Mesothelial cell of epicardium (in vitro differentiated cells): ENCODE measurements at regions not wholly inside any gene's neighbourhood (a gene's known extent, or its start where the extent isn't known, plus 50 kb on each side); places are given as distances from the start of the nearest gene placed in this dataset.
"Not testable (repeated sequence)": the region's sequence is repeated elsewhere in the genome, so short reads cannot be mapped to it uniquely, and the experiment has no call there.

Experiments
- DNase-seq, 2 experiments: peaks; one replicate each; pipeline ENCODE4 v3.0.0; 2021; ENCODE audit warnings: low spot score in 2 of 2; ENCODE audit not compliant: unreplicated experiment in 2 of 2
- H3K27ac Mint-ChIP-seq: 2 replicates; pipeline ENCODE4 v1.8.0; 2021; ENCODE audit warnings: mixed read lengths
- H3K27me3 Mint-ChIP-seq: 2 replicates; pipeline ENCODE4 v1.8.0; 2021; ENCODE audit warnings: low read depth, mixed read lengths
- H3K36me3 Mint-ChIP-seq: 2 replicates; pipeline ENCODE4 v1.8.0; 2021; ENCODE audit warnings: mixed read lengths
- H3K4me1 Mint-ChIP-seq: 2 replicates; pipeline ENCODE4 v1.8.0; 2021; ENCODE audit warnings: mixed read lengths
- H3K4me3 Mint-ChIP-seq: 2 replicates; pipeline ENCODE4 v1.8.0; 2021; ENCODE audit warnings: mild to moderate bottlenecking, moderate library complexity, mixed read lengths
- H3K9me3 Mint-ChIP-seq: 2 replicates; pipeline ENCODE4 v1.8.0; 2021; ENCODE audit warnings: mixed read lengths
- TF ChIP-seq, protein P1 (sequence below): fragments of 200-600 bp; sonication (generic); IDR thresholded peaks from one replicate; pipeline ENCODE4 v1.5.0; 2021; ENCODE audit warnings: antibody characterized with exemption; ENCODE audit not compliant: unreplicated experiment

DNA sequence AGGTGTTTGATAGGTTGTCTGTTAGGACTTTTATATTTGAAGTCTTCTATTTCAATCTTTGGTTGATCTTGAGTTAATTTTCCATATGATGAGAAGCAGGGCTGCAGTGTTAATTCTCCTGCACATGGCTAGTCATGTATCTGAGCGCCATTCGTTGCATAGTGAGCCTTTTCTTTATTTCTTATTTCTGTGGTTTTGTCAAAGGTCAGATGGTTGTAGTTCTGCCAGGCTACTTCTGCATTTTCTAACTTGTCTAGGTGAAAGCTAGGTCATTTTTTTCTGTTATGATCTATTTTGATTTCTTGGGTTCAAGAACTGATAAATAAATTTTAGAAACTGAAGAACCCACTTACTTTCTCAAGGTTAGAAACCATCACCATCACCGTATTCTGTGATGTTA, 56.7 kb downstream of the CCDC74A start:
- H3K4me1 Mint-ChIP-seq = no peaks in the 10 kb centered on the region
- TF ChIP-seq, protein P1, sequence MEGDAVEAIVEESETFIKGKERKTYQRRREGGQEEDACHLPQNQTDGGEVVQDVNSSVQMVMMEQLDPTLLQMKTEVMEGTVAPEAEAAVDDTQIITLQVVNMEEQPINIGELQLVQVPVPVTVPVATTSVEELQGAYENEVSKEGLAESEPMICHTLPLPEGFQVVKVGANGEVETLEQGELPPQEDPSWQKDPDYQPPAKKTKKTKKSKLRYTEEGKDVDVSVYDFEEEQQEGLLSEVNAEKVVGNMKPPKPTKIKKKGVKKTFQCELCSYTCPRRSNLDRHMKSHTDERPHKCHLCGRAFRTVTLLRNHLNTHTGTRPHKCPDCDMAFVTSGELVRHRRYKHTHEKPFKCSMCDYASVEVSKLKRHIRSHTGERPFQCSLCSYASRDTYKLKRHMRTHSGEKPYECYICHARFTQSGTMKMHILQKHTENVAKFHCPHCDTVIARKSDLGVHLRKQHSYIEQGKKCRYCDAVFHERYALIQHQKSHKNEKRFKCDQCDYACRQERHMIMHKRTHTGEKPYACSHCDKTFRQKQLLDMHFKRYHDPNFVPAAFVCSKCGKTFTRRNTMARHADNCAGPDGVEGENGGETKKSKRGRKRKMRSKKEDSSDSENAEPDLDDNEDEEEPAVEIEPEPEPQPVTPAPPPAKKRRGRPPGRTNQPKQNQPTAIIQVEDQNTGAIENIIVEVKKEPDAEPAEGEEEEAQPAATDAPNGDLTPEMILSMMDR = no peak
- peaks cover 51% of the 10 kb centered on the region for H3K27me3 Mint-ChIP-seq
- no peaks in the 10 kb centered on the region for H3K36me3 Mint-ChIP-seq
- DNase-seq = no peak
- H3K9me3 Mint-ChIP-seq = no peaks in the 10 kb centered on the region
- H3K4me3 Mint-ChIP-seq = no peak overlapping the region
- H3K27ac Mint-ChIP-seq = no peak overlapping the region

DNA sequence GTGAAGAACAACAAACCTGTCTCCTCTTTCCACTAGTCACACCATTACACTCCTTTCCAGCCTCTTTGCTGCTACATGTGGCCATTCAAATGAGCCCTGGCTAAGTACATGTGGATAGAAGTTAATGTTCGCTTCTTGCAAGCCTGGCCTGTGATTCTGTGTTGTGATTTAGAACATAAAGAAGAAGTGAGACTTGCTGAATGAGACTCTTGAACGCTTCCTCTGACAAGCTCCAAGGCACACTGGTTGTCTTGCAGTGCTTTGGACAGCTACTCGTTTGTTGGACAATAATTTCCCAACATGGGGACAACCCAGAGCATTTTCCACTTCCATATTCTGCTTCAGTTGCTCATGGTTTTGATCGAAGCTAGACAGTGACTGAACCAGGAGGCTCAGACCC, 57.3 kb downstream of the CCDC74A start:
- Mint-ChIP-seq H3K36me3 (no peaks in the 10 kb centered on the region), H3K27ac (no peak overlapping the region), H3K9me3 (no peaks in the 10 kb centered on the region), H3K27me3 (peaks cover 46% of the 10 kb centered on the region), H3K4me3 (no peak overlapping the region), H3K4me1 (no peaks in the 10 kb centered on the region)
- no peak for DNase-seq
- TF ChIP-seq, protein P1 = no peak

DNA sequence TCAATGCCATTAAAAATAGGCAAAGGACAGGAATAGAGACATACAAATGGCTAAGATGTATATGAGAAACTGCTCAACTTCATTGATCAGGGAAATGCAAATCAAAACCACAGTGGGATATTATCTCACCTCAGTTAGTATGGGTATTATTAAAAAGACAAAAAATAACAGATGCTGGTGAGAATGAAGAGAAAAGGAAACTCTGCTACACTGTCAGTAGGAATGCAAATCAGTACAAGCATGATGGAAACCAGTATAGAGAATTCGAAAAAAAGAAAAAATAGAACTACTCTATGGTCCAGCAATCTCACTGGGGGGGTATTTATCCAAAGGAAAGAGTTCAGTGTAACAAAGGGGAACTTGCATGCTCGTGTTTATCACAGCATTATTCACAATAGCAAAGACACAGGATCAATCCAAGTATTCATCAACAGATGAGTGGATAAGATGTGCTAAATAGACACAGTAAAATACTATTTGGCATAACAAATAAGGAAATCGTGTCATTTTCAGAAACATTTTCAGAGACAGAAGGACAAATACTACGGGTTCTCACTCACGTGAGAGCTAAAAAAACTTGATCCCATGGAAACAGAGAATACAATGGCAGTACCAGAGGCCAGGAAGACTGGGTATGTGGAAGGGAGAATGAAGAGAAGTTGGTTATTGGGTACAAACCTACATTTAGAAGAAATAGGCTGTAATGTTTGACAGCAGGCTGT, 60.6 kb downstream of the CCDC74A start:
- Mint-ChIP-seq H3K27ac (no peak overlapping the region), H3K4me3 (no peak overlapping the region), H3K4me1 (no peaks in the 10 kb centered on the region), H3K9me3 (no peaks in the 10 kb centered on the region), H3K27me3 (peaks cover 34% of the 10 kb centered on the region), H3K36me3 (no peaks in the 10 kb centered on the region)
- TF ChIP-seq, protein P1 = no peak
- no peak for DNase-seq

DNA sequence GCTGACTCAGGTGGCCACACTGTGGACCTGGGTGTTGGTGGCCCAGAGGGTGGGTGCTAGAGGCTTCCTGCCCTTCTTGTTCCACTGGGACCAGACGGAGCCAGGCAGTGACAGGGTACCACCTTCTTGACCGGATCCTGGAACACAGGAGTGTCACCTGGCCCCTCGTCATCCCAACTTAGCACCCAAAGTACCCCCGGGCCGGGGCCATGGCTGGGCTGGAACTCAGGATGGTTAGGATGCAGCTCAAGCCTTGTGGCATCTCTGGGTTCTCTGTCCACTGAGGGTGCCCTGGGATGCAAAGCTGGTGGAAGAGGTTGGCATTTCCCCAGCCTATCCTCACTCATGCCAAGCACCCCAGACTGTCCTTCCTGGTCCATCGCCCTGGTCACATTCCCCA, 61.4 kb downstream of the CCDC74A start:
- not testable (repeated sequence) for H3K27ac Mint-ChIP-seq, H3K4me1 Mint-ChIP-seq, H3K4me3 Mint-ChIP-seq, H3K9me3 Mint-ChIP-seq, H3K36me3 Mint-ChIP-seq, DNase-seq
- peaks cover 28% of the 10 kb centered on the region for H3K27me3 Mint-ChIP-seq

DNA sequence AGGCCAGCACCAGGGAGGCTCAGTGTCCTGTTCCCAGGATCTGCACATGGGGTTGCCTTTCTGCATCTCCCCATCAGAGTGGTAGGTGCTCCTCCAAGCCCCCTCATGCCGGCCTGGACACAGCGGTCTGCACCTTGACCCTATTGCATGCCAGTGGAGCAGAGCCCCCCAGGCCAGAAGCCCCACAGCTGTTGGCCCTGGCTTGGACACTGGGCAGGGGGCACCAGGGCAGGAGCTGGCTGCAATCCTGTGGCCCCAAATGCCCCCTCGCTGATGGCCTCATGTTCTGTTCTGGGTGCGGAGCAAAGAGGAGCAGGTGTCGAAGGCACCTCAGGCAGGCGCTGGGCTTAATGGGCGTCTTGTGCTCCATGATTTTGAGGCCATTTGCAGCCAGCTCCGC, 62.7 kb downstream of the CCDC74A start:
- TF ChIP-seq, protein P1 = no peak
- Mint-ChIP-seq H3K27me3 (peaks cover 34% of the 10 kb centered on the region), H3K9me3 (no peaks in the 10 kb centered on the region), H3K4me1 (no peaks in the 10 kb centered on the region), H3K4me3 (no peak overlapping the region), H3K27ac (no peak overlapping the region), H3K36me3 (no peaks in the 10 kb centered on the region)
- no peak for DNase-seq

DNA sequence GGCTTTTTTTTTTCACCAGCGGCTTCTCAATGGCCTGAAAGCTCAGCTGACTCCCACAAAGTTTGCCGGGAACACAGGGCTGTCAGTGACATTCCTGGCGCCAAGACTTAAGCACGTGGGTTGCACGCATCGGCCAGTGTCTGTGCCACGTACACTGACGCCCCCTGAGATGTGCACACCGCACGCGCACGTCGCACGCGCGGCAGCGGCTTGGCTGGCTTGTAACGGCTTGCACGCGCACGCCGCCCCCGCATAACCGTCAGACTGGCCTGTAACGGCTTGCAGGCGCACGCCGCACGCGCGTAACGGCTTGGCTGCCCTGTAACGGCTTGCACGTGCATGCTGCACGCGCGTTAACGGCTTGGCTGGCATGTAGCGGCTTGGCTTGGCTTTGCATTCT, 63.2 kb downstream of the CCDC74A start:
- no peak overlapping the region for H3K4me3 Mint-ChIP-seq
- TF ChIP-seq, protein P1 = no peak
- no peaks in the 10 kb centered on the region for H3K9me3 Mint-ChIP-seq
- H3K36me3 Mint-ChIP-seq = no peaks in the 10 kb centered on the region
- H3K27me3 Mint-ChIP-seq = peaks cover 35% of the 10 kb centered on the region
- DNase-seq = no peak
- no peaks in the 10 kb centered on the region for H3K4me1 Mint-ChIP-seq
- no peak overlapping the region for H3K27ac Mint-ChIP-seq

DNA sequence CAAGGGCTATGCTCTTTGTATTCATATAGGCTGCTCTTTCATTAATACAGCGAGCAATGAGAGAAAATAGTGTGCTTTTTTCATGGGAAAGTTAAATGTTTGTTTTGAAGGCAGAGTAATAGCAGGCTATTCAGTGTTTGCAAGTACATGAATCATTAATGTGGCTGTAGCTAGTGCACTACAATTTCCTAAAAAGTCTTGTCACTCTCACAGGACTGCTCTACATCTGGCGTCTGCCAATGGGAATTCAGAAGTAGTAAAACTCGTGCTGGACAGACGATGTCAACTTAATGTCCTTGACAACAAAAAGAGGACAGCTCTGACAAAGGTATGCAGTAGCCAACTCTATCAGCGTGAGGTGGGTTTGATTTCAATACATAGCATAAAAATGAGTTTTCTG, 68.9 kb downstream of the CCDC74A start:
- H3K36me3 Mint-ChIP-seq, H3K27ac Mint-ChIP-seq, DNase-seq, H3K9me3 Mint-ChIP-seq, H3K4me3 Mint-ChIP-seq, H3K4me1 Mint-ChIP-seq: not testable (repeated sequence)
- H3K27me3 Mint-ChIP-seq = peaks cover 31% of the 10 kb centered on the region

DNA sequence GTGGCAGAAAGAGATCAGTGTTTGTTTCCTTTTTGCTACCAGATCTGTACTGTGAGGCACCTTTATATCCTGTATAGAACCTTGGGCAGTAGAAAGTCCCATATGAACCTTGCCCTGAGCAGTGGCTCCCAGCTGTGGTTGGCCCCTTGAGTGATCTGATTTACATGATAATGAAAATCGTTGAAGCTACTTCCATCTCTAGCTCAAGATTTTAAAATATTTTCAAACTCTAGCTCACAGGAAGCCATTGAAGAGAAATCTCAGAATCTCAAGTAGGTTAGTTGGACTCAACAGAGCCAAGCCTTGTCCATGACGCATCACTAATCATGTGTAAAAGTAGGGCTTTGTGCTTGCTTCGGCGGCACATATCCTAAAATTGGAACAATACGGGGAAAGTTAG, 74.8 kb downstream of the CCDC74A start:
- H3K9me3 Mint-ChIP-seq, DNase-seq, H3K4me1 Mint-ChIP-seq, H3K4me3 Mint-ChIP-seq, H3K36me3 Mint-ChIP-seq, H3K27ac Mint-ChIP-seq: not testable (repeated sequence)
- peaks cover 23% of the 10 kb centered on the region for H3K27me3 Mint-ChIP-seq

DNA sequence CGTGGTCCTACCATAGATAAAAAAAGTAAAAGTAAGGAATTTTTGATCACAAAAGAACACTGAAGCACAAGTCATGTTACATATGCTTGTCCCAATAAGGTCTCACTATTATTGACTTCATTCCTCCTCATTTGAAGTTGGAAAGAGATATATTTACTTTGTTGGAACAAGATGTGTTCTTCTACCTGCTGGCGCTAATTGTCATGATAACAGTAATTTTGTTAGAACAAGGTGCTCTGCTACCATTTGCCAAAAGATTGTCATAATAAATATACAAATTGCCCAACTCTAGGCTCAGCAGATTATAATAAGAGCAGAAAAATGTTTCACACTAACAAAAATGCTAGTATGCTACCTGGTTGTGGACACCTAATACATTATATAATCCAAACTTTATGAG, 77.0 kb downstream of the CCDC74A start:
- H3K4me3 Mint-ChIP-seq, H3K27ac Mint-ChIP-seq, DNase-seq, H3K9me3 Mint-ChIP-seq, H3K4me1 Mint-ChIP-seq, H3K36me3 Mint-ChIP-seq: not testable (repeated sequence)
- H3K27me3 Mint-ChIP-seq = peaks cover 28% of the 10 kb centered on the region
